Fibroblast of skin of scalp (primary cell): ENCODE measurements at regions not wholly inside any gene's neighbourhood (a gene's known extent, or its start where the extent isn't known, plus 50 kb on each side); places are given as distances from the start of the nearest gene placed in this dataset.
"Not testable (repeated sequence)": the region's sequence is repeated elsewhere in the genome, so short reads cannot be mapped to it uniquely, and the experiment has no call there.

Source experiments
- DNase-seq: peaks from one replicate; pipeline ENCODE4 v3.0.0-alpha.2; 2013

- no peak for DNase-seq
Observed at GRCh38 chr2:146754606-146755005, 1090.2 kb upstream of the ACVR2A start.

GRCh38 chr2:146748046-146748445, 1096.8 kb upstream of the ACVR2A start:
- no peak for DNase-seq

GRCh38 chr2:146741260-146741659, 1103.6 kb upstream of the ACVR2A start:
- DNase-seq: no peak

- DNase-seq: no peak
Observed at GRCh38 chr2:146734821-146735190, 1110.0 kb upstream of the ACVR2A start.

- DNase-seq: peak; percentile 68
Observed at GRCh38 chr2:146734042-146734820, 1110.6 kb upstream of the ACVR2A start.

- peak; percentile 36 for DNase-seq
Observed at GRCh38 chr2:146730882-146731281, 1113.9 kb upstream of the ACVR2A start.

GRCh38 chr2:146721486-146721885, 1123.3 kb upstream of the ACVR2A start:
- no peak for DNase-seq

- no peak for DNase-seq
Observed at GRCh38 chr2:146720170-146720569, 1124.7 kb upstream of the ACVR2A start.

- no peak for DNase-seq
Observed at GRCh38 chr2:146716591-146716990, 1128.2 kb upstream of the ACVR2A start.

GRCh38 chr2:146709004-146709403, 1135.8 kb upstream of the ACVR2A start:
- DNase-seq: no peak

GRCh38 chr2:146701183-146701582, 1143.6 kb upstream of the ACVR2A start:
- DNase-seq: no peak

- no peak for DNase-seq
Observed at GRCh38 chr2:146697307-146697706, 1147.5 kb upstream of the ACVR2A start.

GRCh38 chr2:146696787-146697186, 1148.0 kb upstream of the ACVR2A start:
- DNase-seq: not testable (repeated sequence)

GRCh38 chr2:146681991-146682390, 1162.8 kb upstream of the ACVR2A start:
- no peak for DNase-seq

- DNase-seq: no peak
Observed at GRCh38 chr2:146678516-146678915, 1166.3 kb upstream of the ACVR2A start.

GRCh38 chr2:146677280-146677679, 1167.5 kb upstream of the ACVR2A start:
- no peak for DNase-seq

- no peak for DNase-seq
Observed at GRCh38 chr2:146669735-146670134, 1175.1 kb upstream of the ACVR2A start.

GRCh38 chr2:146666340-146666739, 1178.5 kb upstream of the ACVR2A start:
- no peak for DNase-seq

- DNase-seq: no peak
Observed at GRCh38 chr2:146665800-146666199, 1179.0 kb upstream of the ACVR2A start.

GRCh38 chr2:146661473-146662096, 1183.2 kb upstream of the ACVR2A start:
- peak; percentile 58 for DNase-seq

- DNase-seq: no peak
Observed at GRCh38 chr2:146659976-146660375, 1184.9 kb upstream of the ACVR2A start.

GRCh38 chr2:146652311-146652710, 1192.5 kb upstream of the ACVR2A start:
- no peak for DNase-seq

GRCh38 chr2:146651361-146651760, 1193.5 kb upstream of the ACVR2A start:
- no peak for DNase-seq

GRCh38 chr2:146642066-146642465, 1202.8 kb upstream of the ACVR2A start:
- DNase-seq: no peak
